Stimulated activated CD4-positive, alpha-beta T cell treated with anti-CD3 and anti-CD28 coated beads, TNF-alpha, amount 100 ng/mL, for 4 hours (primary cell): ENCODE measurements at regions not wholly inside any gene's neighbourhood (a gene's known extent, or its start where the extent isn't known, plus 50 kb on each side); places are given as distances from the start of the nearest gene placed in this dataset.

Experiments used
- DNase-seq, 3 experiments: peaks; one replicate each; pipeline ENCODE4 v3.0.0-alpha.2; 2020; ENCODE audit warnings: low read depth in 3 of 3

DNA sequence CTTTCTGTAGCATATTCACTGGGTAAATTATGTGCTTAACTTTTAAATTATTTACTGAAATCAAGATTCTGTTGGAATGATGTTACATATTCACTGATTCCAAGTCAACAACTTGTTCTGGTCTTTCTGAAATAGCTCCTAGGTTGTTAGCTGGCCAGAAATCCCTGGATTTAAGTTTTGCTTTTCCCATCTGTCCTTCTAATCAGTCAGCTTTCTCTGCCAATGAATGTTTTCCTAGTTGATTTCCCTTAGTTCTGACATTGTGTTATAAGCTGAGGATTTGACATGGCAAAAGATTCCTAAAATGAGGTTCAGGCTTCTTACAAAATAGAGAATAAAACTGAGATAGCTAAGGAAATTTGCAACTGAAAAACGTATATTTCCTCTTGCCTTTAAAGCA, 1479.6 kb downstream of the MRPL39 start:
- DNase-seq, result no peak

GRCh38 chr21:24123785-24124184, 1483.5 kb downstream of the MRPL39 start:
- no peak for DNase-seq

DNA sequence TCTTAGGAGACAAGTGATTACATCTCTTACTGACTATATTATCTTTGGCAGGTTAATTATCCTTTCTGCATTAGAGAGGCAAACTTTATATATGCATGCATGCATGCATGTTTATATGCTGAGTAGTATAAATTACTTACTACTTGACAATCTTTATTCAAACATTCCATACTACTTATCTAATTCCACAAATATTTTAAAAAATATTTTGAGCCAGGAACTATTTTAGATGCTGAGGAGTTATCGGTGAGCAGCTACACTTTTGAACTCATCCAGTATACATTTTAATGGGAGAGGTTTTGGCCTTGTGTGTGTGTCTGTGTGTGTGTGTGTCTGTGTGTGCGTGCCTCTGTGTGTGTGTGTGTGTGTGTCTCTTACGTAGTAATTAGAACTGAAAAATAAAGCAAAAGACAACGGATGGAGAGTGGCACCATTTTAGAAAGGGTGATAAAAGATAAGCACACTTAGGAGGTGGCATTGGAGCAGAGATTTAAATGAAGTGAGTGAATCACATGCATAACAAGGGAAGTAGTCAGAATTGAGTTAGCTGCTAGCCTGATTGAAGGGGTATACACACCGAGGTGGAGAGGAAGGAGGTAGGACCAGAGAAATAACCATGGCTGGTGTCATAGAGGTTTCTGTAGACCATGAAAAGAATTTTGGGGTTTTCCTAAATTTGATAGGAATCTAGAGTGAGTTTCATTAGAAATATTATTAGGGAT, 1488.4 kb downstream of the MRPL39 start:
- no peak for DNase-seq

DNA sequence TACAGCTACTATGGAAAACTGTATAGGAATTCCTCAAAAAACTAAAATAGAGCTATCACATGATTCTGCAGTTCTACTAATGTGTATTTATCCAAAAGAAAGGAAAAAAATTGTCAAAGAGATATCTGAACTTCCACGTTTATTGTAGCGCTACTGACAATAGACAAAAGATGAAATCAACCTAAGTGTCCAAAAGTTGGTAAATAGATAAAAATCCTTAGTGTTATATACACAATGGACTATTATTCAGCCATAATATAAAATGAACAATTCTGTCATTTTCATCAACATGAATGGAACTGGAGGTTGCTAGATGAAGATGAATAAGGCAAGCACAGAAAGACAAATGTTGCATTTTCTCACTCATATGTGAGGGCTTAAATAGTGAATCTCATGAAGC, 1492.1 kb downstream of the MRPL39 start:
- DNase-seq, result no peak

DNA sequence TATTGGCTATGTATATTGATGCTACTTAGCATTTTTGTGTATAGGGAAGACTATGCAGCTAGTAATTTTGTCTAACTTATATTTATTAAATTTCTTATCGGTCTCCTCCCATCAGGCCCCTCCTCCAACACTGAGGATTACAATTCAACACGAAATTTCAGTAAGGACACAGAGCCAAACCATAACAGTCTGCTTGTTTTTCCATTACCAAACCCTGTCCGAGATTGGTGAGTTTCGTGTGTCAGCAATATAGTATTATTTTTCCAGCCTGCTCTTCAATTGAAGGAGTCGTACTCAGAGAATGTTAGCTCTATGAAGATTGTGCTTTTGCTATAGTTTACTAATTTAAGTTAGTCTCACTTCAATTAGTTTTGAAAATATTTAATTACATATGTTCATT, 1495.3 kb downstream of the MRPL39 start:
- DNase-seq, result no peak

DNA sequence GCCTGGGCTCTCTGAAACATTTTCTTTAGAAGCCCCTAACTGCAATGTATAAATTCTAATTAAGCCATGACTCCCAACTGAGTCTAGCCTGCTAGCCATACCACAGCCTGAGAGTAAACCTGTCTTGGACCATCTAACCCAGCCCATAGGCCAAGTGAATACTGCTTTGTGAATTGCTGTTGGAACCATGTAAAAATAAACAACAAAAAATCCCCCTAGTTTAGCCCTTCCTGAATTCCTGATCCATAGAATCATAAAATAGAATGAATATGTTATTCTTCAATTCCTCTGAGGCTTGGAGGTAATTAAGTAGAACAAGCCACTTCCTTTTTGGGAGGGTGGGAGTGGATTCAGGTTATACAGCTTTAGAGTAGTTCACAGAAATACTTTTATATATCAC, 1496.4 kb downstream of the MRPL39 start:
- DNase-seq, result no peak

DNA sequence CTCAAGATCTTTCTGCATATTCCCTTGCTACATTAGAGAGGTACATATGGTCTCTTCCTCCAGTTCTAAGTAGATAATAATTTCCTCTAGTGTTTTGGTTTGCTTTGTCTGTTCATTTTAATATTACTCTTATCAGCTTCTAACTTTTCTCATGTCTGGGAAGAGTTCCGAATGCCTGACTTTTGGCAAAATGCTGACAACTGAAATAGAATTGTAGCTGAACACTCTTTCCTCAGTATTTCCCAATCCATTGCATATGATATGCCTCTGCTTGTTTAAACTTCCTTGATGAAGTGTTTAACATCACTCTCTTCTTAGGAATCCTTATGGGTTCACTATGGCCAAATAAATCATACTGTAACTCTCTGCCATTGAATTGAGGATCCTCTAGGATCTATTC, 1510.1 kb downstream of the MRPL39 start:
- DNase-seq, result no peak

GRCh38 chr21:24096651-24097050, 1510.6 kb downstream of the MRPL39 start:
- no peak for DNase-seq

DNA sequence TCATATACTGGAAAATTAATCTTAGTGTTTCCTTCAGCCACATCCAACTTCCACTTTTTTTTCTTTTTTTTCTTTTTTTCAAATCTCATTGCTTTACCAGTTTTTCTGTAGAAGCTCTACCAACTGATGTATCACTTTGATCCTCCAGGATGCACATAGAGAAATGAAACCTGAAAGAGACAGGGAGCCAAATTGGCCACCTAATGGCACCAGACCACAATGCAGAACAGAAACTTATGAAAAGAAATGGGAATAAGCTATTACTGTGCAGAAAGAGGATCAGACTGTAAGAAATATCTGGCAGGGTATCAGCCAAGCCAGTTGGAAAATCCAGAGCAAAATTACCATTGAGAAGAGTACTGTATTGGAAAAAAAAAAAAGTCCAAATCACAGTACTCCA, 1514.2 kb downstream of the MRPL39 start:
- DNase-seq, result no peak

DNA sequence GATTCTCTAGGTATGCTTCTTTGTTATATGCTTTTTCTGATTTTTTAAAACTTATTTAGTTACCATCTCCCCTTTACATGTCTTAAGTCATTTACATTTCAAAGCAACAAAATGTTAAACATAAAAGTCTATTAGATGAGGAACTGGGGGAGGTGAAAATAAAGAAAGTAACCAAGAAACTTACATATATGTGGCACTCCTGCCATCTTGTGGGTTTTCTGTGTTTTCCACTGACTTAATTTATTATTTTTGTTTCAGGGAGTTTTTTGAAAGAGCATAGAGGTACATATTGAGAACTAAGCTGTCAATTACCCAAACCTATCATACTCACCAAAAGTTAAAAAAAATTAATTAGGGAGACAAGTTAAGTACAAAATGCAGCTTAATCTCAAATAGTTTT, 1531.1 kb downstream of the MRPL39 start:
- no peak for DNase-seq

DNA sequence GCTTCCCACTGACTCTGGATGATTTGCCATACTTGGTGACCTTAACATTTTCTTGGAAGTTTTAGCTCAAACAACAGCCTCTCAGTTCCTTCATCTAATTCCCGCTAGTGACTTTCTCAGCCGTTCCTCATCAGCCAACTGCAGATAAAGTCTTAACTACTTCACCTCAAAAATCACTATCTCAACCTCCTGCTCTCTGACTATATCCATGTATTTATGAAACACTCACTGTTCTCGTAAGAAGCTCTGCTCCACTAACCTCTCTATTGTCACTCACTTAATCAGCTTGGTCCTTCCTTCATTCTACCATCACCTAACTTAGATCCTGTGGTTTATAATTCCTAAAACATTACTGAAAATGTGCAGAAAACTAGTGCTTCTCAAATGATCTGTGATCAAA, 1551.6 kb downstream of the MRPL39 start:
- no peak for DNase-seq

GRCh38 chr21:24050231-24050630, 1557.0 kb downstream of the MRPL39 start:
- no peak for DNase-seq

DNA sequence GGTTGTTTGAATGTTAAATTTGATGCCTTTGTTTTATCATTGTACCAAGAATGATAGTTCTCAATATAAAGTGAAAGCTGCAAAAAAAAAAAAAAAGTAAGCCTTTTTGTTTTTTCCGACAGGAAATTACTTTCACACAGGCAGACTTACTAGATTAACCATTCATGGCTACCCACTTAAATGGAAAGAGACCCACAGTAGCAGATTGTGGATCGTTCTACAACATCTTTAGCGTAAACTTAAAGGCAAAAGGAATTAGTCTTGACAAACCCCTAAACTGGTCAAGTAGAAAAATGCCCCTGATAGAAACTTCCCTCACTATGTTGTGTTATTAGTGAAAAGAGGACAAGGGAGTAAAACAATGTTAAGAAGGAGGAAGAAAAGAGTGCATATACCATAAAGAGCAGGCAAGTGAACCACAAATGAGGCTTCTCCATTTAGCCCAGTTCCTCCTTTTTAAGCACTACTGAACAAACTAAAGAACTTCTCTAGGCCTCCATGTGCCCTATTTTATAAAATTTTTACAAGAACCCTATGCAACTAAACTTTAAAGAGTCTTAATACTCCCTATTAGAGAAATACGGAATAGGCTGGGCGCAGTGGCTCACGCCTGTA, 1560.3 kb downstream of the MRPL39 start:
- DNase-seq, result no peak

- no peak for DNase-seq
These were observed 1561.5 kb downstream of the MRPL39 start for GRCh38 chr21:24045775-24046215.

DNA sequence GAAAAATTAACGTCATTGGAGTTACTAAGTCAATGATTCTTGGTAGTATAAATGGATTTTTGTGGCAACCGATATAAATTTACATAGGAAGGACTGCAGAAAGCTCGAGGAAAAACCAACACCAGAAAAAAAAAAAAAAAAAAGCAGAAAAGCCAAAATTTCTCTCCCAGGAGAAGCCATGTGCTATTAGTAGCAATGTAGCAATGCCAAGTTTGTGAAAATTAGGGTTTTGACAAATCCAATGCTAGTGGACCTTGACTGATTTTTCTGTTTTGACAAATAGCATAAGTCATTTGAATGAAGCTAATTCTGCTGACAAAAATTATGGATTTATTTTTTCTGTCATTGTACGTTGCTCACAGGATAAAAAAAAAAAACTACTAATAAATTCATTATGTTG, 1561.9 kb downstream of the MRPL39 start:
- no peak for DNase-seq

DNA sequence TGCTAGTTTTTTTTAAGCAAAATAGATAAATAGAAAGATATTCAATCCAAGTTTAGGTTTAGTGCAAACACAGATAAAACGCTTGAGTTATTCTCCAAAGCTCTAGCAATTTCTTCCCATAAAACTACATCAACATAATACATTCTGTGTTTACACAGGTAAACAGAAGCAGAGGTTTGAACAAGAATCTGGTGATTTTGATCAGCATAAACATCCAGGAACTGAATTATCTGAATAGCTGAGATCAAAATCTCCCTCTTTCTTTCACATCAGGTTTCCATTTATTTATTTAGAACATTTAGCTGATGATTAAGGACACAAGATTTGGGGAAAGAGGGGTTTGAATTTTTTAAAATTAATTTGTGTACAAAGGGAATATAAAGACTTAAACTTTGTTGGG, 1564.6 kb downstream of the MRPL39 start:
- no peak for DNase-seq

DNA sequence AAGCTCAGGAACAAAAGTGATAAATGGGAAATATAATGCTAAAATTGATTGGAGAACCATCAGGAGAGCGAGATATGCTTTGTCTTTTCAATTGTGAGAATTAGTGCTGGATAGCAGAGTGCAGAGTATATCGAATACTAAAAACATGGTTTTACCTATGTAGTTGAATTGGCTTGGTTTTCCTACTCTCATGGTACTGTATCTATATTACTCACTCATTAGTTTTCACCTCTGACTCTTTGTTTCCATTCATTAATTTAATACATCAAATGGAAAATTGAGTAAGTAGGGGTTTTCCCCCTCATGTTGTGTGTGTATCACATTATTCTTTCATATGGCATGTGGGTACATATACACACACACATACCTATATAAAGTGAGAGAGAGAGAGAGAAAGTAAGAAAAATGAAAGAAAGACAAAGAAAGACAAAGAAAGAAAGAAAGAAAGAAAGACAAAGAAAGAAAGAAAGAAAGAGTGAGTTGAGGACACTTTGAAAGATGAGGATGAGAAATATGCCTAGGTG, 1574.5 kb downstream of the MRPL39 start:
- no peak for DNase-seq

GRCh38 chr21:24027396-24027795, 1579.9 kb downstream of the MRPL39 start:
- no peak for DNase-seq

- DNase-seq, result no peak
These were observed 1582.2 kb downstream of the MRPL39 start for GRCh38 chr21:24025101-24025500.

DNA sequence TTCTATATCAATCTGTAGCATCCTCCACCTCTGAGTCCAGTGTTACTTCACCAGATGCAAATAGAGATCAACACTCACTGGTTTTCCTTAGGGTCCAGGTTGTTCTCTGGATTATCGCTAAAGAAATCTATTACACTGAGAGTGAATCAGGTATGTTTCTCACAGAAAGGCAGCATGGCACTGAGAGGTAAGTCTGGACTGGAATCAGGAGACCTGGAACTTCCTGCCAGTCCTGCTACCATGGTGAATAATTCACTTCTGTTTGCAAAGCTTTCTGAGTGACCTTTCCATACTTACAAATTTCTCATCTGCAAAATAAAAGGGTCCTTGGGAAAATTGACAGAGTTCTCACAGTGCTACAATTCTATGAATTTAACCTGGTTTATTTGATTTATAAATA, 1583.3 kb downstream of the MRPL39 start:
- DNase-seq, result no peak

DNA sequence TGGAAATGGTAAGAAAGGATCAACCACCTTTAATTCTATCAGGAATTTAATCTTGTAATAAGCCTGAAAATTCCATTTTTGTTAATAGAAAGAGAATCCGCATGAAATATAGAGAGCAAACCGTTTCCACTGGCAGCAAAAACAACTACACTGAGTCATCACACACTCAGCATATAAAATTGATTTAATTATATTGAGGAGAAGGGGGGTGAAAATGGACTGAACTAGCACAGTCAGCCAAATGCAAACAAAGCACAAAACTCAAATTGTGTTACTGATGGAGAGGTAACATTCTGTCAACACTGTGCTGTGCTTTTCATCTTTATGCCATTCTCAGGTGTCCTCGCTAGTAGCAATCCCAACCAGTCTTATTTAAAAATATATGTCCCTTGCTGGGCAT, 1583.9 kb downstream of the MRPL39 start:
- no peak for DNase-seq

- no peak for DNase-seq
These were observed 1592.9 kb downstream of the MRPL39 start for GRCh38 chr21:24014381-24014780.

- DNase-seq, result no peak
These were observed 1596.2 kb downstream of the MRPL39 start for GRCh38 chr21:24011087-24011486.

DNA sequence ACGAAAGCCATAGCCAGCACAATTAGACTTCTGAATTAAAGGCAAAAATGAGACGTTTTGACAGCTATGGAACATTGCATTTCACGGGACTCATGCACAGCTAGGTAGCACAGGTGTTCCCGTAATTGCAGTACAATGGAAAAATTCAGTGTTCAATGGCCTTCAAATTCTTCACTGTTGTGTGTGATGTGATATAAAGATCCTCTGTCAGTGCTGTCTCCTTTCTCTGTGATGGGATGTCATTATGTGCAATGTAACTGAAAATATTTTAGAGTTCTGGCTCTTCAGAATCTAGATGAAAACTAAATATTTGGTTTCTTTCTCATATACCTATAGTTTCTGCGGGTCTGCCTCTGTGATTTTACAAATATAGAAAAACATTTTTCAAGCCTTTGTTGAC, 1599.7 kb downstream of the MRPL39 start:
- no peak for DNase-seq
